ENCODE measurements at regions not wholly inside any gene's neighbourhood (a gene's known extent, or its start where the extent isn't known, plus 50 kb on each side); places are given as distances from the start of the nearest gene placed in this dataset.
"Not testable (repeated sequence)": the region's sequence is repeated elsewhere in the genome, so short reads cannot be mapped to it uniquely, and the experiment has no call there.

- DNase-seq = no peak
Observed at GRCh38 chr3:10628891-10629670, 123.7 kb upstream of the ATP2B2 start.

DNA sequence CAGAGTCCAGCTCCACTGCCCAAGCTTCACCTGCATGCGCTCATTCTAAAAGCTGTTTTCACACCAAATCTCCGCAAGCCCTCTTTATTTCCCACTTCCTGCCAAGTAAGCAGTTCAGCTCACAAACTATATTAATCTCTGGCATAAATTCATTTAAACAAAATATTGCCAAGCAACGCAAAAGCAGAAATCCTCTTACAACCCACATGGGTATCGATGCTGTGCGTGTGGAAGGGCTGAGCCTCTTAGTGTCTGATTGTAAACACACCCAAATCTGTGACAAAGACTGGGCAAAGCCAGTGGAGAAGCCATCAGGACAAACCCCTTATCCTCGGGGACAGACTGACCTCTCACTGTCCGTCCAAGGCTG, 124.3 kb upstream of the ATP2B2 start:
- DNase-seq = no peak

DNA sequence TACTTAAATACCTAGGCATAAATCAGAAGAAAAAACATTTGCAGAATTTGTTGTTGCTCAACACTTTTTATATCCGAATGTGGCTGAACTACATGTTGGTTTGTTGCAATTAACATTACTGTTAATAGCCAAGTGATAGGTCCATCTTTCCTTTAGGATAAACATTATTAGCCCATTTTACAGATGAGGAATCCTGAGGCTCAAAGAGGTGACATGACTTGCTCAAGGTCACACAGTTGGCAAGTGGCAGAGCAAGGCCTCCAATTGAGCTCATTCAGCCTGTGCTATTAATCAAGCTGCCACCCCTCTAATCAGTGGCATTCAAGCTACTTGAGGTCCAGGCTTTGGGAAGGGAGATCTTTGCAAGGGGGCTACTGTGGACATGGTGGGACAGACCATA, 125.8 kb upstream of the ATP2B2 start:
- DNase-seq = no peak

- DNase-seq = no peak
Observed at GRCh38 chr3:10632125-10632524, 126.7 kb upstream of the ATP2B2 start.

DNA sequence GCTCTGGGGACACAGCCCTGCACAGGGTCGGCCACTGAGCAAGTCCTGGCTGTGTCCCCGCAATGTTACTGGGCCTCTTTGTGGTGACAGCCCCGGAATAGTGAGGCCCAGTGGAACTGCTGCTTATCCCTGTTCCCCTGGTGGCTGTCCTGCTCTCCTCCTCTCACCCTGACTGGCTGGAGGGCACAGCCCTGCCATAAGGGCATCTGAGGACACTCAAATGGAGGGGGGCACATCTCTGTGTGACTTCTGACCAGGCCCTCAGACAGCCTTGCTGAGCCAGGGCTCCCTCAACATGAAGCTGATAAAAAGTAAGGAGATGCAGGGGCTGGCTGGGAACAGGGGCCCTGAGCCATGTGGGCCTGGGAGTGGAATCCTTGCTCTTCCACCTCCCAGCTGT, 127.4 kb upstream of the ATP2B2 start:
- DNase-seq = no peak

- no peak for DNase-seq
Observed at GRCh38 chr3:10635446-10636076, 130.2 kb upstream of the ATP2B2 start.

GRCh38 chr3:10637342-10637741, 132.0 kb upstream of the ATP2B2 start:
- no peak for DNase-seq

GRCh38 chr3:10638466-10638865, 133.1 kb upstream of the ATP2B2 start:
- DNase-seq = no peak

GRCh38 chr3:10641760-10642159, 136.4 kb upstream of the ATP2B2 start:
- no peak for DNase-seq

DNA sequence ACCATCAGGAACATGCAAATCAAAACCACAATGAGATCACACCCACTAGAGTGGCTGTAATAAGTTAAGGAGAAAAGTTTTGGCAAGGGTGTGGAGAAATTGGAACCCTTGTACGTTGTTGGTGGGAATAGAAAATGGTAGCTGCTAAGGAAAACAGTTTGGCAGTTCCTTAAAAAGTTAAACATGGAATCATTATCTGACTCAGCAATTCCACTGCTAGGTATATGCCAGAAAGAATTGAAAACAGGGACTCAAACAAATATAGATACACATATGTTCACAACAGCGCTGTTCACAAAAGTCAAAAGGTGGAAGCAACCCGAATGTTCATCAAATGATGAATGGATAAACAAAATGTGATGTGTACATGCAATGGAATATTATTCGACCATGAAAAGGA, 138.8 kb upstream of the ATP2B2 start:
- no peak for DNase-seq

DNA sequence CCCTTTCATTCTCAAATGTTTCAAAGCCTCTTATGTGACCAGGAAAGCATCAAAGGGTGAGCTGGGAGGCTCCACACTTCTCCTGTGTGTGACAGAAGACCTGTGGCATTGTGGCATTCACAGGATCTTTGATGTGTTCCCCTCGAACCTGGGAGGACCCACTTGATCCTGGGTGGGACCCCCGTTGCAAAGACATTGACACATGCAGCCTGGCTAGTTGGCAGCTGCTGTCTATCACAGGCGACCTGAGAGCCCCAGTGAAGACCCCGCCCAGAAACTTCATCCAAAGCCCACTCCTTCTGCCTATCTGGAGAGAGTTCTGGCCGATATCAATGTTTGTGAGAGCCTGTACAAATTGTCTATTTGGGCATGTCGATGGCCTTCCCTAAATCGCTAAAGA, 140.4 kb upstream of the ATP2B2 start:
- no peak for DNase-seq

DNA sequence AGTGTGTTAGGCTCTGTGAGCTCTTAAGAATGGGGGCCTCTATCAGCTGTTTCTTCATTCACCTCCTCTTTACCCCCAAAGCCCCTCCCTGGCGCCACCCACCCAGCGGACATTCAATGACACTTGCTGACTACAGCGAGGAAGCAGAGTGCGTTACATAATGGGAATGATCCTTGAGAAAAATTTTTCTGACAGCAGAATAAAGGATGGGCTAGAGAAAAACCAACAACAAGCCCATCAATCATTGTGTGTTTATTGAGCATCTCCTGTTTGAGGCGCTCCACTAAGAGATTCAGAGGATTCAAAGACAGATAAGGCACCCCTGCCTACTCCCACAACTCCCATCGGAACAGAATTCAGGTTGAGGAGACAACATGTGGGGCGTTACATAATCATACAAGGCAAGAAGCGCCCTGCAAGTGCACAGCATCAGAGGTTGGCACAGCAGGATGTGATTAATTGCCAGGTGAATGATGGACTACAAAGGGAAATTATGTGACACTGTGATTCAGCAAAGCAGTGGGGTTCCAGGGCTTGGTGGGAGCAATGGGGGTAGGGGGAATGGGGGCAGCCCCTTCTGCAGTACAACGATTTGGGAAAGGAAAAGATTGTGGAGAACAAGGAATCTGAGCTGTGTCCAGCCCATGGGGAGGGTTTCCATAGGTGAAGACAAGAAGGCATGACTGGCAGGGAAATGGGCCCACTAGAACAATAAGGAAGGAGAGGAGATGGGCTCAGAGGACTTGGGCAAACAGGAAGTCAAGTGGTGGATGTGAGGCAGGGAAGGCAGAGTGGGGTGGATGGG, 141.3 kb upstream of the ATP2B2 start:
- DNase-seq = no peak

DNA sequence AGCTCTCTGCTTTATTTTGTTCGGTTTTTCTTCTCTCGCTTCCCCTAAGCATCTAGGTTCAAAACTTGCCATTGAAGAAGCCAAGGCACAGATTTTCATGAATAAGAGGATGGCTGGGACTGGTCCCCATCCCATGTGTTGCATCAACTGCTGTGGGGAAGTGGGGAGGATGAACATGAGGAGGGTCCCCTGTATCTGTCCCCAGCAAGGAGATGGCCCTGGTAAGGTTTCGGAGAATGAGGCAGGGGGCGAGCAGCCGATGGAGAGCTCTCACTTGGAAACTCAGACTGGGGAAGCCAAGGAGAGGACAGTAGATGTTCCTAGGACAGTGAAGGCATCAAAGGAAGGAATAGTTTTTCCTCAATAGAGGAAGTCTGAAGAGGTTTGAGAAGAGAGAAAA, 142.0 kb upstream of the ATP2B2 start:
- DNase-seq = no peak

DNA sequence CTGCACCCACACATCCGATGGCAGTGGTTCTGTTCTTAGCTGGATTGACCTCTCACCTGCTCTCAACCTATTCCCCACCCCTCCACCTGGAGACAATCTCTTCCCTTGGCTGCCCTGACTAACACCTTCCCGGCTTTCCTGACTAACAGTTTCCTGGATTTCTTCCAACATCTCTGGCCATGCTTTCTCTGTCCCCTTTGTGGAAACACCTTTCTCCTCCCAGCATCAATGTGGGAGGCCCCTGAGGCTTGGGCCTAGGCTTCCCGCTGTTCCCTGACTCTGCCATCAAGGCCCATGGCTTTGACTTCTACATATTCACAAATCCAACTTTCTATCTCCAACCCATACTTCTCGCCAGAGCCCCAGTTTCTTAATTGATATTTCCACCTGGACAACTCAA, 142.8 kb upstream of the ATP2B2 start:
- DNase-seq = no peak

DNA sequence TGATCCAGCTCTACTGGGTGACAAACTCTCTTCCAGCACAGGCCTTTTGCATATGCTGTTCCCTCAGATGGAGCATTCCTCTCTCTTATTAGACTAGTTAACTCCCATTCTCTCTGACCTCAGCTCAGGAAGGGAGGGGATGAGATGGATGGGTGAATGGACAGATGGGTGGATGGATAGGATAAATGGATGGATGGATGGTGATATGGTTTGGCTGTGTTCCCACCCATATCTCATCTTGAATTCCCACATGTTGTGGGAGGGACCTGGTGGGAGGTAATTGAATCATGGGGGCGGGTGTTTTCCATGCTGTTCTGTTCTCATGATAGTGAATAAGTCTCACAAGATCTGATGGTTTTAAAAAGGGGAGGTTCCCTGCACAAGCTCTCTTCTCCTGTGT, 144.1 kb upstream of the ATP2B2 start:
- not testable (repeated sequence) for DNase-seq

- no peak for DNase-seq
Observed at GRCh38 chr3:10651506-10651905, 146.1 kb upstream of the ATP2B2 start.

DNA sequence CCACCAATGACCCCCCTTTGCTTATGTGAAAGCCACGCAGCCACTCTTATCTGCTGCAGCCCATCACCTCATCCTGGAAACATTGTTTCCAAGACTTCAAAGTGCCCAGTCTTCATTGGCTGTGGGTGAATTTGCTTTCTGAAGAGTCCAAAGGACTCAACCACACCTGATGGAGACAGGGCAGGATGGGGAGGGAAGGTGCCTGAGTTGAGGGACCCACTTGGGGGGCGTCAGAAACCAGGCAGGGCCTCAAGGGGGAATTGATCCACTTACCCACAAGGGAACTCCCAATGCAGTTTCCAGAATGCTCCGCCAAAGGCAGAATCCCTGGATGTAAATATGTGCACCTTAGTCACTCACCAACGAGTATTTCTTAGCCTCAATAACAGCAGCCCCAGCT, 147.9 kb upstream of the ATP2B2 start:
- no peak for DNase-seq

DNA sequence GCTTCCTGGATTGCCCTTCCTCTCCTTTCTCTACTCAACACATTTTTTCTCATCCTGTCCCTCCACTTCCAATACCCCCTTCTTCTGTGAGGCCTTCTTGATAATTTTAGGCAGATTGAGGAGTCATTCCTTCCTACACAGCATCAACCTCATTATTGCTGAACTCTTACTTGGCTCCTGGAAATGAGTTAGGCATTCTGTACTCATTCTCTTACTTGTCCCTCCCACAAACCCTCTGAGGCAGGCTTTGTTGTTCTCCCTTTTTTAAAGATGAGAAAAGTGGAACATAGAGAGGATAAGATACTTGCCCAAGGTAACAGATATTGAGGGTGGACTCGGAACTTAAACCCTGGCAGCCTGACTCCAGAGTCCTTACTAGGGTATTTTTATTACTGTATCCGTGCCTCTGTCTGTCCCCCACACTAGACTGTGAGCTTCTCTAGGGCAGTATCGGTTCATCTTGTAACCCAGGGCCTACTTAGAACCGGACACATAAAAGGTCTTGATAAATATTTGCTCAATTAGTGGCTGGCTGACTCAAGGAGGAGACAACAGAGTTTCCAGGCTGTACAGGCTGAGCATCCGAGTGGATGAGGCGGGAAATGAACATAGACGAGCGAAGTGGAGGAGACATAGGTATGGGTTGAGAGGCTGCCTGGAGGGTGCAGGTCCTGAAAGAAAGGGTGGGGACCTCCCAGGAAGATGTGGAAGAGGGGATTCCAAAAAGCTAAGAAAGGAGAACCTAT, 148.7 kb upstream of the ATP2B2 start:
- DNase-seq = no peak

- no peak for DNase-seq
Observed at GRCh38 chr3:10655105-10655504, 149.7 kb upstream of the ATP2B2 start.

DNA sequence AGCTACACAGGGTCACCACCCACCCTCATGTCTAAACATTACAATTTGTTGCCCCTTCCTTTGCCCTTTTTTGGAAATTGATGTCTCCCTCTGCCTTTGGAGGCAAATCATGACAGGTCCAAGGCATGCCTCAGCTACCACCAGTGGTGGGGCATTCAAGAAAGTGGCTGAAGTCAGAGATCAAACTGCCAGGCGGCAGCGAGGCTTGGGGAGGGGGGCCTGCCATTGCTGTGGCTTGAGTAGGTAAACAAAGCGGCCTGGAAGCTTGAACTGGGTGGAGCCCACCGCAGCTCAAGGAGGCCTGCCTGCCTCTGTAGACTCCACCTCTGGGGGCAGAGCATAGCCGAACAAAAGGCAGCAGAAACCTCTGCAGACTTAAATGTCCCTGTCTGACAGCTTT, 152.0 kb upstream of the ATP2B2 start:
- DNase-seq = not testable (repeated sequence)

DNA sequence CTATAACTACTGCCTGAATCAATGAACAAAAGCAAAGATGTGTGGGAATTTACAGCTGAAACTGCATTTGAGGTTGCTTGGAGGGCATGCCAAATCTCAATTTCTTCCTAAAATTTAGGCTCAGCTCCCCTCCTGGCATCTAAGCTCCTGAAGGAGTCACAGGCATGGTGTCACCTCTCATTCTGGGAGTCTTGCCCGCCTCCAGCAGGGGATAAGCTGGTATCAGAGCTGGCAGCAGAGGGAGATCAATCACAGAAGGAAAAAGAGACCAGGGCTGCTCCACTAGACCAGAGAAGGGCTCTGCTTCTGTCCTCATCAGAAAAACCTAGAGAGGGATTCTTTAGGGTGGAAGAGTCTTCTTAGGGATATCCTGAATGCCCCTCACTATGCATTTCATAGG, 150.4 kb upstream of the SLC6A11 start:
- no peak for DNase-seq

DNA sequence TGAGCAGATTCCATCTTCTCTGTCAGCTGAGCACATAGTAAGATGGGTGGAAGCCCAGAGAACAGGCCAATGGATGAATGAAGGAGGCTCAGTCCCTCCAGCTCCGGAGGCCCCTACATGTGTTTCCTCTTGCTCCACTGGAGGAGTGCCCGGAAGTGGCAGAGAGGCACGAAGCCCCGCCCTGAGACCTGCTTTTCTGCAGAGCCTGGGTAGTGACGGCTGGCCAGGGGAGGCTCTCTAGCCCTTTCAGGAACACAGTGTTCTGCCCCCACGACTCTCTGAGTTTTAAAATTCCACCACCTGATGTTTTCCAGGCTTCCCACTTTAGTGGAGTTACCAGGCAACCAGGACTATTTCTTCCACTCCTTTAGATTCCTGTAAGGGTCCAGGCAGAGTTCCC, 149.4 kb upstream of the SLC6A11 start:
- DNase-seq = no peak

- DNase-seq = no peak
Observed at GRCh38 chr3:10667269-10667668, 148.8 kb upstream of the SLC6A11 start.
